Heart left ventricle (tissue), 13 donors: ENCODE measurements at regions not wholly inside any gene's neighbourhood (a gene's known extent, or its start where the extent isn't known, plus 50 kb on each side); places are given as distances from the start of the nearest gene placed in this dataset.

Source experiments
- POLR2A ChIP-seq, 2 donors: fragments of 450-650 bp; IDR thresholded peaks; one replicate each; pipeline ENCODE4 v1.6.1; 2017; ENCODE audit warnings: antibody characterized with exemption in 2 of 2, mild to moderate bottlenecking in 2 of 2, moderate library complexity in 2 of 2
- TF ChIP-seq, protein P1 (sequence below), 12 donors: fragments of 200-600 bp; sonication (generic) in 4 of 12; IDR thresholded peaks; one replicate each; pipeline versions ENCODE4 v1.5.0 to v1.8.0; 2018 to 2022; ENCODE audit warnings: antibody characterized with exemption in 12 of 12, mild to moderate bottlenecking in 5 of 12
- donor health status: ischemic (EF 13 %, LVEDD 7.1; RV severe dilation, severe dysfunction).
- donor health status: DM: no; HTN: yes; CAD: no.
- donor health status: DM: no; HTN: no; CAD: no.
- donor health status: ischemic (EF 25% LVEDD 6.9; RV normal size, moderate dysfunction).
- donor health status: ischemic (EF 25% LVEDD 5.7; RV mildly dilated, moderate dysfunction).
- donor health status: ischemic (EF 35%, LVEDD 5.7; RV mildly dilated, moderate dysfunction).
- donor health status: nonischemic (EF 11% LVEDD 7.7; RV severe dilation, severe dysfunction).
- donor health status: DM: yes; HTN: yes; CAD: no.
- donor health status: PGD.
- donor health status: ischemic (EF 29% LVEDD 5.4; RV normal size, mild dysfunction).
- donor health status: nonischemic (EF 23%, LVEDD 6.1; RV moderate dilation, normal function).

- TF ChIP-seq, protein P1, sequence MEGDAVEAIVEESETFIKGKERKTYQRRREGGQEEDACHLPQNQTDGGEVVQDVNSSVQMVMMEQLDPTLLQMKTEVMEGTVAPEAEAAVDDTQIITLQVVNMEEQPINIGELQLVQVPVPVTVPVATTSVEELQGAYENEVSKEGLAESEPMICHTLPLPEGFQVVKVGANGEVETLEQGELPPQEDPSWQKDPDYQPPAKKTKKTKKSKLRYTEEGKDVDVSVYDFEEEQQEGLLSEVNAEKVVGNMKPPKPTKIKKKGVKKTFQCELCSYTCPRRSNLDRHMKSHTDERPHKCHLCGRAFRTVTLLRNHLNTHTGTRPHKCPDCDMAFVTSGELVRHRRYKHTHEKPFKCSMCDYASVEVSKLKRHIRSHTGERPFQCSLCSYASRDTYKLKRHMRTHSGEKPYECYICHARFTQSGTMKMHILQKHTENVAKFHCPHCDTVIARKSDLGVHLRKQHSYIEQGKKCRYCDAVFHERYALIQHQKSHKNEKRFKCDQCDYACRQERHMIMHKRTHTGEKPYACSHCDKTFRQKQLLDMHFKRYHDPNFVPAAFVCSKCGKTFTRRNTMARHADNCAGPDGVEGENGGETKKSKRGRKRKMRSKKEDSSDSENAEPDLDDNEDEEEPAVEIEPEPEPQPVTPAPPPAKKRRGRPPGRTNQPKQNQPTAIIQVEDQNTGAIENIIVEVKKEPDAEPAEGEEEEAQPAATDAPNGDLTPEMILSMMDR (IDR thresholded peaks at IDR 0.05): no peak
- no peak for TF ChIP-seq POLR2A (IDR thresholded peaks at IDR 0.05)
Measured at GRCh38 chr10:71136036-71136721, 76.2 kb upstream of the UNC5B start.
